Fibroblast of lung (primary cell): ENCODE measurements at regions not wholly inside any gene's neighbourhood (a gene's known extent, or its start where the extent isn't known, plus 50 kb on each side); places are given as distances from the start of the nearest gene placed in this dataset.

Experiments used
- DNase-seq, 2 donors: peaks; one replicate each; pipeline versions ENCODE4 v3.0.0 to v3.0.0-alpha.2; 2010; ENCODE audit warnings: low read depth in 2 of 2
- H2AFZ ChIP-seq: 2 replicates; pipeline ENCODE4 v1.5.1; 2012; ENCODE audit warnings: low read length, control low read depth, inconsistent platforms
- H3K27ac ChIP-seq: 2 replicates; pipeline ENCODE4 v1.5.1; 2011; ENCODE audit warnings: low read length, control low read depth; ENCODE audit not compliant: insufficient read depth
- H3K27me3 ChIP-seq: 2 replicates; pipeline ENCODE4 v1.5.1; 2011; ENCODE audit warnings: mild to moderate bottlenecking, low read length; ENCODE audit not compliant: control insufficient read depth, insufficient read depth
- H3K36me3 ChIP-seq: 2 replicates; pipeline ENCODE4 v1.5.1; 2011; ENCODE audit warnings: low read length; ENCODE audit not compliant: control insufficient read depth, insufficient read depth
- H3K4me1 ChIP-seq: 2 replicates; pipeline ENCODE4 v1.5.1; 2011; ENCODE audit warnings: low read length; ENCODE audit not compliant: control insufficient read depth, insufficient read depth; ENCODE audit errors: extremely low read depth
- H3K4me2 ChIP-seq: 2 replicates; pipeline ENCODE4 v1.5.1; 2011; ENCODE audit warnings: low read length, control low read depth; ENCODE audit not compliant: insufficient read depth; ENCODE audit errors: extremely low read depth
- H3K4me3 ChIP-seq, 4 experiments: fragments of 200-600 bp in 1 of 4; sonication (generic) in 1 of 4; replicated peaks in 1 of 4; 2 replicates each; pipeline ENCODE4 v1.5.1; 2011 to 2016; ENCODE audit warnings: low read length in 4 of 4, low read depth in 3 of 4, mild to moderate bottlenecking in 3 of 4, control low read depth in 2 of 4, inconsistent platforms in 1 of 4, mixed read lengths in 1 of 4; ENCODE audit not compliant: insufficient read depth in 1 of 4; ENCODE audit errors: control extremely low read depth in 1 of 4
- H3K79me2 ChIP-seq: 2 replicates; pipeline ENCODE4 v1.5.1; 2012; ENCODE audit warnings: mild to moderate bottlenecking, low read length, inconsistent platforms; ENCODE audit not compliant: control insufficient read depth, insufficient read depth
- H3K9ac ChIP-seq: 2 replicates; pipeline ENCODE4 v1.5.1; 2011; ENCODE audit warnings: mild to moderate bottlenecking, low read length, control low read depth; ENCODE audit not compliant: insufficient read depth
- H3K9me3 ChIP-seq: 2 replicates; pipeline ENCODE4 v1.5.1; 2012; ENCODE audit warnings: low read depth, low read length; ENCODE audit not compliant: control insufficient read depth, insufficient read depth
- H4K20me1 ChIP-seq: 2 replicates; pipeline ENCODE4 v1.5.1; 2011; ENCODE audit warnings: low read length; ENCODE audit not compliant: control insufficient read depth, insufficient read depth; ENCODE audit errors: extremely low read depth
- CTCF ChIP-seq, 2 donors: IDR thresholded peaks in 1 of 2; conservative IDR thresholded peaks in 1 of 2; 1 replicate in 1 of 2; 2 replicates in 1 of 2; pipeline ENCODE4 v1.5.1; 2011 to 2012; ENCODE audit warnings: low read length in 2 of 2, control low read depth in 1 of 2, inconsistent platforms in 1 of 2, low read depth in 1 of 2, mild to moderate bottlenecking in 1 of 2
- EZH2 ChIP-seq: IDR thresholded peaks from 2 replicates; pipeline ENCODE4 v1.5.1; 2012; ENCODE audit warnings: low read length, control low read depth, mild to moderate bottlenecking; ENCODE audit errors: missing control alignments

DNA sequence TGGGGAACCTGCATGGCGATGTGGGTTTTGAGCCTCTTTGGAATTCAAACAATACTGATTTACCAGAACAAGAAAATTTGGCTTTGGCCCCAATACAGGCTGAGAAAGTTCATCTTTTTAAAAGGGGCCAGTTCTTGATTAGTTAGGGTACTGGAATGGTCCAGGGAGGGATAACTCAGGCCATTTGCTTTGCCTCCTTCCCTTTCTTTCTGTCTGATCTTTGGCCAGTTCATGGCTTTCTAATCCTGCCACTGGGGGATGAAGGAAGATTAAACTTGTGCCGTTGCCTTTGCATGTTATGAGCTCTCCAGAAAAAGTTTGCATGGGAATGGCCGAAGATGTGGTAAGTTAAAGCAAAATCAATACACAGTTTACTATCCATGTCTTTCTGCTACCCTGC lies 78.4 kb downstream of the ADAMTS15 start:
- no peak overlapping the region for H3K4me3 ChIP-seq
- H3K27ac ChIP-seq, result no peak overlapping the region
- no peaks in the 10 kb centered on the region for H3K36me3 ChIP-seq
- no peak overlapping the region for H3K9ac ChIP-seq
- TF ChIP-seq CTCF (conservative IDR thresholded peaks at IDR 0.05 in 1 of 2, IDR thresholded peaks at IDR 0.05 in 1 of 2; ENCODE audit: low read depth in 1 of 2, low read length in 2 of 2) (no peak), EZH2 (no peak)
- no peak overlapping the region for H3K4me2 ChIP-seq
- peaks cover 23% of the 10 kb centered on the region for H3K4me1 ChIP-seq
- no peak for DNase-seq
- H3K79me2 ChIP-seq, result no peaks in the 10 kb centered on the region
- no peak overlapping the region for H2AFZ ChIP-seq
- no peaks in the 10 kb centered on the region for H3K27me3 ChIP-seq
- H3K9me3 ChIP-seq, result no peaks in the 10 kb centered on the region
- no peaks in the 10 kb centered on the region for H4K20me1 ChIP-seq

DNA sequence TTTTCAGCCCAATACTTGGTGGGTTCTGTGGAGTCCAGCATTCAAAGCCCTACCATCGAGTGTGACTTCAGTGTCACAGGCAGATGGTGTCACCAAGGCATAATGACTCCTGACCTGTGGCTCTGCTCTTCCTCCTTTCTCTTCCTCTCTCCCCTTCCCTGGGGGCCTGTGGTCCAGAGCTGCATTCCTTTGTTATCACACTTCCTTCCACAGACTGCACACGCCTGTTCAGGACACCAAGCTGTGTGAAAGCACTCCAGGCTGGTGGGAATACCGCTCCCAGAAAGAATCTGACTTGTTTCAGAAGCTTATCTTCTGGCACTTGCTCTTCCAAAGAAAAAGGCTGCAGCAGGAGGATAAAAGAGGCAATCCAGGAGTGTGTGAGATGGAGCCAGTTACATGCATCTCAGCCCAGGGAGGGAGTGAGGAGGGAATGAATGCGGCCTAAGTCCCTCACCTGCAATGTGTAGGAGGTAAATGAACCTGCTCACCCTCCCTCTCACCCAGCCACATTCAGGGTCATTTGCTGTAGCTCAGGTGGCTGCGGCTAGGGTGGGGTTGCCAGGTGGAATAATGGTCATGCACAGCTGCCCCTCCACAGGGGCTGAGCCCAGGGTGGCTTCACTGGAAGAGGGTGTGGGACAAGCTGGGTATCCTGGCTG lies 79.3 kb downstream of the ADAMTS15 start:
- H3K9ac ChIP-seq, result no peak overlapping the region
- H3K79me2 ChIP-seq, result no peaks in the 10 kb centered on the region
- H3K9me3 ChIP-seq, result no peaks in the 10 kb centered on the region
- H3K27ac ChIP-seq, result no peak overlapping the region
- TF ChIP-seq EZH2 (no peak), CTCF (conservative IDR thresholded peaks at IDR 0.05 in 1 of 2, IDR thresholded peaks at IDR 0.05 in 1 of 2; ENCODE audit: low read depth in 1 of 2, low read length in 2 of 2) (no peak)
- no peaks in the 10 kb centered on the region for H3K36me3 ChIP-seq
- no peak overlapping the region for H3K4me3 ChIP-seq
- H4K20me1 ChIP-seq, result no peaks in the 10 kb centered on the region
- H3K27me3 ChIP-seq, result no peaks in the 10 kb centered on the region
- H3K4me2 ChIP-seq, result no peak overlapping the region
- H2AFZ ChIP-seq, result no peak overlapping the region
- H3K4me1 ChIP-seq, result peaks cover 18% of the 10 kb centered on the region
- DNase-seq, result peak; percentile 42 to 86

DNA sequence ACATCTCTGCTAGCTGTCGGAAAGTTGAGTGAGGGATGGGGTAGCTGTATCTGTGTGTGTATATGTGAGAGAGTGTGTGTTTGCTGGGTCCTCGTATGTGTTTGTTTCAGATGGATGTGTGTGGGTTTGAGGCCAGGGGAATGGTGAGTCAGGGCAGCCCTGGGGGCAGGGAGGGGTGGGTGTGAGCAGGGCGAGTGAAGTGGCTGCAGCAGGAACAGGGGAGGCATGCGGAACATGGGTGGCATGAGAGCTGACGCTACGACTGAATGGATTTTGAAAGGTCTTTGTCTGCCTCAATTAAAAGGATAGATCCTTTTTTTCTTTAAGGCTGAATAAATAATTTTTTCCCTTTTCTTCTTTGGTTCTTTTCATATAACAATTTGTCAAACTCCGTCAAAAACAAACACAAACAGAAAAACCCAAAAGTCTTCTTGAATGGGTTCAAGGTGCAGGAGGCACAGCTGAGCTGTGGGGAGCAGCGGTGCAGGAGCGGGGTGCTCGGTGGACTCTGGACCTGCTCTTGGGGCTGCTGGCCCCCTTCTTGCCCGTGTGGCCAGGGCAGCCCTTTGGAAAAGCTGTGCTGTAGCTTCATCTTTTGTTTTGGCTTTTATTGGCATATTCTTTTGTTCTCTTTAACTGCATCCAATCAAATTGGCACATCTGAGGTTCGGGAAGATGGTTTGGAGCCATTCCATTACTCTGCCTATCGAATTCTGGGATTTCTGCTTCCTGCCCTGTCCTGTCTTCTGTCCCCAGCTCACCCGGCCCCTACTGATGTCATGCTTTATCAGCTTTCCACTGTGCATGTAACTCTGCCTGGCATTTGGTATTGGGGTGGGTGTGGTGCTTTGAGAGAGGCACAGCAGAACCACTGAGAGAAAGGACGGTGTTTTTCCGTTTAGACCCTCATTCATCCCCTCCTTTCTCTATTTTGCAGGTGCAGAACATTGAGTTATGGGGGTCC lies 80.1 kb downstream of the ADAMTS15 start:
- no peaks in the 10 kb centered on the region for H3K79me2 ChIP-seq
- no peaks in the 10 kb centered on the region for H4K20me1 ChIP-seq
- TF ChIP-seq EZH2 (no peak), CTCF (conservative IDR thresholded peaks at IDR 0.05 in 1 of 2, IDR thresholded peaks at IDR 0.05 in 1 of 2; ENCODE audit: low read depth in 1 of 2, low read length in 2 of 2) (no peak)
- no peak overlapping the region for H3K27ac ChIP-seq
- H3K36me3 ChIP-seq, result no peaks in the 10 kb centered on the region
- peak; percentile 38 to 71 for DNase-seq
- H3K27me3 ChIP-seq, result no peaks in the 10 kb centered on the region
- no peak overlapping the region for H3K9ac ChIP-seq
- H2AFZ ChIP-seq, result no peak overlapping the region
- H3K4me3 ChIP-seq, result no peak overlapping the region
- no peak overlapping the region for H3K4me2 ChIP-seq
- H3K4me1 ChIP-seq, result peaks cover 10% of the 10 kb centered on the region
- no peaks in the 10 kb centered on the region for H3K9me3 ChIP-seq
